Cardiac muscle cell (in vitro differentiated cells and primary cell): ENCODE measurements at regions not wholly inside any gene's neighbourhood (a gene's known extent, or its start where the extent isn't known, plus 50 kb on each side); places are given as distances from the start of the nearest gene placed in this dataset.

Source experiments
- DNase-seq, 2 donors: peaks; one replicate each; pipeline versions ENCODE4 v3.0.0 to v3.0.0-alpha.2; 2010 to 2017; ENCODE audit warnings: low read depth in 1 of 2, low spot score in 1 of 2
- H3K27ac ChIP-seq: fragments of 200-600 bp; sonication (generic); 2 replicates; pipeline ENCODE4 v1.5.1; 2016
- H3K27me3 ChIP-seq: fragments of 200-600 bp; sonication (generic); 2 replicates; pipeline ENCODE4 v1.6.0; 2016; ENCODE audit warnings: control low read depth
- H3K36me3 ChIP-seq: fragments of 200-600 bp; sonication (generic); 2 replicates; pipeline ENCODE4 v1.5.1; 2016; ENCODE audit warnings: control low read depth
- H3K4me1 ChIP-seq: fragments of 200-600 bp; sonication (generic); 2 replicates; pipeline ENCODE4 v1.8.1; 2017; ENCODE audit warnings: low read depth, mild to moderate bottlenecking, mixed run types
- H3K4me3 ChIP-seq: fragments of 200-600 bp; sonication (generic); 2 replicates; pipeline ENCODE4 v1.5.1; 2016; ENCODE audit warnings: mild to moderate bottlenecking
- H3K9me3 ChIP-seq: fragments of 200-600 bp; sonication (generic); 2 replicates; pipeline ENCODE4 v1.5.1; 2017; ENCODE audit warnings: low read depth, mild to moderate bottlenecking, control low read depth
- TF ChIP-seq, protein P1 (sequence below): IDR thresholded peaks from 2 replicates; pipeline ENCODE4 v1.5.1; 2012; ENCODE audit warnings: low read depth, mild to moderate bottlenecking, low read length

DNA sequence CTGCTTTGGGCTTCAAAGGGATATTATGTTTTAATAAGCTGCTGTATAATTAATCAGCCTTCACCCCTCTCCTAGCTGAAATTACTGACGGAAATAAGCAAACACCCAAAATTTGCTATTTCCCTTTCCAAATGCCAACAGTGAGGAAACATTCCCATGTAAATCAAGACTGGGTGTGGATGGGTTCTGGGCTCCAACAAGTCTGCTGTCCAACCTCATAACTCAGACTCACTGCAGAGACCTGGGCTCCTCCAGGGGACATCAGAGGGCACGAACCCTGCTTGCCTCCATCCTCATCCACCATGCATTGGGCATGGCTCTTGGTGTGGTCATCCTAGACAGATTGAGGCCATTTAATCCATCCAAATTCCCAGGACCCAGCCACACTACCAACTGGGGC lies 173.7 kb downstream of the C1D start:
- Histone ChIP-seq H3K4me3 (no peak overlapping the region), H3K4me1 (no peaks in the 10 kb centered on the region), H3K27me3 (no peaks in the 10 kb centered on the region), H3K27ac (no peak overlapping the region), H3K36me3 (no peaks in the 10 kb centered on the region), H3K9me3 (no peaks in the 10 kb centered on the region)
- TF ChIP-seq, protein P1, sequence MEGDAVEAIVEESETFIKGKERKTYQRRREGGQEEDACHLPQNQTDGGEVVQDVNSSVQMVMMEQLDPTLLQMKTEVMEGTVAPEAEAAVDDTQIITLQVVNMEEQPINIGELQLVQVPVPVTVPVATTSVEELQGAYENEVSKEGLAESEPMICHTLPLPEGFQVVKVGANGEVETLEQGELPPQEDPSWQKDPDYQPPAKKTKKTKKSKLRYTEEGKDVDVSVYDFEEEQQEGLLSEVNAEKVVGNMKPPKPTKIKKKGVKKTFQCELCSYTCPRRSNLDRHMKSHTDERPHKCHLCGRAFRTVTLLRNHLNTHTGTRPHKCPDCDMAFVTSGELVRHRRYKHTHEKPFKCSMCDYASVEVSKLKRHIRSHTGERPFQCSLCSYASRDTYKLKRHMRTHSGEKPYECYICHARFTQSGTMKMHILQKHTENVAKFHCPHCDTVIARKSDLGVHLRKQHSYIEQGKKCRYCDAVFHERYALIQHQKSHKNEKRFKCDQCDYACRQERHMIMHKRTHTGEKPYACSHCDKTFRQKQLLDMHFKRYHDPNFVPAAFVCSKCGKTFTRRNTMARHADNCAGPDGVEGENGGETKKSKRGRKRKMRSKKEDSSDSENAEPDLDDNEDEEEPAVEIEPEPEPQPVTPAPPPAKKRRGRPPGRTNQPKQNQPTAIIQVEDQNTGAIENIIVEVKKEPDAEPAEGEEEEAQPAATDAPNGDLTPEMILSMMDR: no peak
- no peak for DNase-seq

DNA sequence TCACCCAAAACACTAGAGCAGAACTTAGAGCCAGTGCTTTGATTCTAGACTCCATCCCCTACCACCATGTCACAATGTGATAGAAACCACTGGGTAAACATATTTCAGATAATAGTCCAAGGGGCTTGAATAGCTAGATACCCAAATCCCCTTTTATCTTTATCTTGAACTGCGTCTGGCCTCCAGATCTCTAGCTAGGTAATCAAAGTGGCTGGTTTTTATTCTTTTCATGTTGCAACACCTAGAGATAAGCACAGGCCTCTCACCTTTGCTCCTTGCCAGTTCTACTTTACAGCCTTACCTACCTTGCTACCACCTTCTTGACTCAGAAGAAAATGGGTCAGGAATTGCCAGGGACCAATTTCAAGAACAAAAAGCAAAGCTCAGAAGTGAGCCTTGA lies 171.2 kb downstream of the C1D start:
- TF ChIP-seq, protein P1: no peak
- Histone ChIP-seq H3K36me3 (no peaks in the 10 kb centered on the region), H3K27me3 (no peaks in the 10 kb centered on the region)

DNA sequence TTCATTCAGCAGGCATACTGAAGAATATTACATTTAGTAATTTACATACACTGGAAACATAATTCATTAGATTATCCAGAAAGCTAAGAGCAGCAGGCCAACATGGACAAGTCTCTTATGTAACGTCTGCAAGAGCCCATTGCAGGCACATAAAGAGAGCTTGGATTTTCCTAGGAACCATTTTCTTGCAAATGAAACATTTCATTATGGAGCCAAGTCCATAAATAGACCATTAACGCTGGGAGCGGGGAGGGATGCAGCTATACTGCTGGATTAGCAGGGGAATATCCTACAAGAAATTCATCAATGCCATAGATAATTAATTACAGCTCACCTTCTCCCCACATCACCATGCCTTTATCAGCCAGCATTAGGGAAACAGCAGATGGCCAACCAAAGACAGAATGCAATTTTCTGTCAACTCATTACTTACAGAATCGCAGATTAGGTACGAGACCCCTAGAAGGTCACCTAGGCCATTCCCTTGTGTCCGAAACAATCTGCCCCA lies 170.4 kb downstream of the C1D start:
- DNase-seq: no peak
- H3K27me3 ChIP-seq: no peaks in the 10 kb centered on the region
- H3K4me3 ChIP-seq: no peak overlapping the region
- H3K27ac ChIP-seq: no peak overlapping the region
- H3K4me1 ChIP-seq: peaks cover 8% of the 10 kb centered on the region
- H3K9me3 ChIP-seq: no peaks in the 10 kb centered on the region
- H3K36me3 ChIP-seq: no peaks in the 10 kb centered on the region
- TF ChIP-seq, protein P1: no peak

More for the DNA sequence above, 171.2 kb downstream of the C1D start:
- Histone ChIP-seq H3K4me3 (no peak overlapping the region), H3K9me3 (no peaks in the 10 kb centered on the region), H3K27ac (no peak overlapping the region), H3K4me1 (peaks cover 8% of the 10 kb centered on the region)
- no peak for DNase-seq

DNA sequence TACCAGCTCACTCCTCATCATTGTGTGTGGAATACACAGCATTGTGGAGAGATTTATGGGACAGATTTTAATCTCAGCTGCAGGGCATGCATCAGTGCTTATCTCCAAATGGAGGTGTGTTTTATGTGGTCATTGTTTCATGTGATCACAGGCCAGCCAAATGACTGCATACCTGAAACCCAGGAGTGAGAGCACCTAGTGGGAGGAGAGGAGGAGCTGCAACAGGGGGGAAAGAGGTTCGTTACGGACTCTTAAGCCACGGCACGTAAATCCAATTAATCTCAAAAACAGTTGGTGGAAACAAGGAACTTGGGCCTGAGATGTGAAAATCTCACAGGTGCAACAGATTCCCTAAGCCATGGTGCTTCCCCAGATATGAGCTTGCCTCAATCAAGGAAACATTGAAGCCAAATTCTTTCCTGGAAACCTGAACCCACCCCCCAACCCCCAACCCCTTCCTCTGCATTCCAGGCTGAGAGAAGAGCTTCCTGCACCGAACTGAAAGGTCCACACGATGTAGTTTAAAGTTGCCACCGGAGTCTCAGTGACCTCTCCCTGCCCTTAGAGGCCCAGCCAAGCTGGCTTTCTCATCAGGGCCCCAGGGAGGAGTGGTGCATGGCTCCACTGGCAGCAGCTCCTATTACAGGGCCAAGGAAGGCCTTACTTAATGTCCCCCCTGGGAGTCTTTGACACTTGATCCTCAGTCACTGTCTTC lies 167.4 kb downstream of the C1D start:
- H3K27ac ChIP-seq: no peak overlapping the region
- TF ChIP-seq, protein P1: no peak
- H3K36me3 ChIP-seq: no peaks in the 10 kb centered on the region
- H3K9me3 ChIP-seq: no peaks in the 10 kb centered on the region
- H3K4me1 ChIP-seq: peaks cover 13% of the 10 kb centered on the region
- no peak overlapping the region for H3K4me3 ChIP-seq
- no peaks in the 10 kb centered on the region for H3K27me3 ChIP-seq
- peak in 1 of 2 donors; percentile 14 for DNase-seq

DNA sequence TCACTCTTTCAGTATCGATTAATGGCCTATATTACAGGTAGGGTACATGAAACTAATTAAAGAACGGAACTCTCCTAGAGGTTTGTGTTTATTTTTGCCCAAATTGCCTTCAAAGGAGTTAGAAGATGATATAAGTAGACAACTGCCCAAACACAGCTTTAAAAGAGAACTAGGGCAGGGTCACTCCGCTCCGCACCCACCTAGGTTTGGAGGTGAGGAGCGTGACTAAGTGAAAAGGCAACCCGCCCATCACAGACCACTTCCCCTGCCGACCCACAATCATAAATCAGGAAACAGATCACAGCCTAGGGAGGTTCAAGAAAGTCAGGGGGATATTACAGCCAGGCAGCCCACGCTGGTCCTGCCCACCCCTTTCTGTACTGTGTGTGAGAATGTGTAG lies 166.7 kb downstream of the C1D start:
- TF ChIP-seq, protein P1: no peak
- H3K36me3 ChIP-seq: no peaks in the 10 kb centered on the region
- H3K4me3 ChIP-seq: no peak overlapping the region
- H3K27ac ChIP-seq: no peak overlapping the region
- H3K4me1 ChIP-seq: peaks cover 13% of the 10 kb centered on the region
- no peak for DNase-seq
- no peaks in the 10 kb centered on the region for H3K9me3 ChIP-seq
- no peaks in the 10 kb centered on the region for H3K27me3 ChIP-seq
